H1 (cell line): ENCODE measurements at regions not wholly inside any gene's neighbourhood (a gene's known extent, or its start where the extent isn't known, plus 50 kb on each side); places are given as distances from the start of the nearest gene placed in this dataset.

ENCODE experiments used
- ATF3 ChIP-seq: IDR thresholded peaks from 2 replicates; pipeline ENCODE4 v1.6.1; 2011; ENCODE audit warnings: low read depth, mild to moderate bottlenecking, low read length; ENCODE audit not compliant: insufficient read depth
- CEBPB ChIP-seq: IDR thresholded peaks from 2 replicates; pipeline ENCODE4 v1.6.1; 2012; ENCODE audit warnings: low read depth, low read length
- CTCF ChIP-seq, 3 experiments: IDR thresholded peaks; 1 replicate in 2 of 3; 2 replicates in 1 of 3; pipeline versions ENCODE4 v1.5.1 to v1.6.1; 2011; ENCODE audit warnings: low read length in 3 of 3, mild to moderate bottlenecking in 3 of 3, inconsistent platforms in 2 of 3, low read depth in 1 of 3, moderate library complexity in 1 of 3; ENCODE audit not compliant: insufficient read depth in 1 of 3; ENCODE audit errors: control extremely low read depth in 1 of 3
- POLR2A ChIP-seq, 2 experiments: IDR thresholded peaks; 1 replicate in 1 of 2; 2 replicates in 1 of 2; pipeline ENCODE4 v1.6.1; 2011; ENCODE audit warnings: low read depth in 2 of 2, low read length in 2 of 2, mild to moderate bottlenecking in 2 of 2; ENCODE audit errors: control extremely low read depth in 1 of 2

- no peak for TF ChIP-seq CTCF (IDR thresholded peaks at IDR 0.05; ENCODE audit: control extremely low read depth in 1 of 3, insufficient read depth in 1 of 3, low read depth in 1 of 3, low read length in 3 of 3)
- TF ChIP-seq ATF3, result no peak
- no peak for TF ChIP-seq POLR2A (IDR thresholded peaks at IDR 0.05; ENCODE audit: control extremely low read depth in 1 of 2, low read depth in 2 of 2, low read length in 2 of 2)
- no peak for TF ChIP-seq CEBPB
Observed at GRCh38 chr11:8757047-8757446, 74.5 kb downstream of the RPL27A start.
